MM.1S (cell line): ENCODE measurements at regions not wholly inside any gene's neighbourhood (a gene's known extent, or its start where the extent isn't known, plus 50 kb on each side); places are given as distances from the start of the nearest gene placed in this dataset.

ENCODE experiments used
- DNase-seq: peaks from one replicate; pipeline ENCODE4 v3.0.0-alpha.2; 2015
- H2AFZ ChIP-seq: fragments of 300-600 bp; sonication (generic); 2 replicates; pipeline ENCODE4 v1.6.0; 2016; ENCODE audit warnings: antibody characterized with exemption, low read length
- H3F3A ChIP-seq: fragments of 300-600 bp; sonication (generic); 2 replicates; pipeline ENCODE4 v1.6.1; 2016; ENCODE audit warnings: mild to moderate bottlenecking, antibody characterized with exemption, low read length, moderate library complexity, mixed read lengths; ENCODE audit not compliant: insufficient read depth
- H3K27ac ChIP-seq: fragments of 300-600 bp; sonication (generic); 2 replicates; pipeline ENCODE4 v1.5.1; 2016; ENCODE audit warnings: mild to moderate bottlenecking, low read length
- H3K27me3 ChIP-seq: fragments of 300-600 bp; sonication (generic); replicated peaks from 2 replicates; pipeline ENCODE4 v1.6.0; 2016; ENCODE audit warnings: low read length; ENCODE audit not compliant: insufficient read depth
- H3K36me3 ChIP-seq: fragments of 300-600 bp; sonication (generic); replicated peaks from 2 replicates; pipeline ENCODE4 v1.6.1; 2016; ENCODE audit warnings: mild to moderate bottlenecking, low read length, mixed read lengths; ENCODE audit not compliant: insufficient read depth
- H3K4me1 ChIP-seq: fragments of 300-600 bp; sonication (generic); 2 replicates; pipeline ENCODE4 v1.6.1; 2016; ENCODE audit warnings: low read length, mixed read lengths
- H3K4me2 ChIP-seq: fragments of 300-600 bp; sonication (generic); 2 replicates; pipeline ENCODE4 v1.6.0; 2016; ENCODE audit warnings: low read depth, low read length
- H3K4me3 ChIP-seq: fragments of 300-600 bp; sonication (generic); 2 replicates; pipeline ENCODE4 v1.5.1; 2016; ENCODE audit warnings: low read length, mixed read lengths
- H3K79me2 ChIP-seq: fragments of 300-600 bp; sonication (generic); 2 replicates; pipeline ENCODE4 v1.6.1; 2016; ENCODE audit warnings: mixed run types, low read length, mixed read lengths
- H3K9ac ChIP-seq: fragments of 300-600 bp; sonication (generic); 2 replicates; pipeline ENCODE4 v1.6.1; 2016; ENCODE audit warnings: low read length, mixed read lengths
- H3K9me2 ChIP-seq: fragments of 300-600 bp; sonication (generic); replicated peaks from 2 replicates; pipeline ENCODE4 v1.6.1; 2016; ENCODE audit warnings: mild to moderate bottlenecking, low read length, mixed read lengths; ENCODE audit not compliant: insufficient read depth
- H3K9me3 ChIP-seq: fragments of 300-600 bp; sonication (generic); replicated peaks from 2 replicates; pipeline ENCODE4 v1.6.1; 2016; ENCODE audit warnings: mild to moderate bottlenecking, low read length, mixed read lengths; ENCODE audit not compliant: insufficient read depth
- H4K20me1 ChIP-seq: fragments of 300-600 bp; sonication (generic); 2 replicates; pipeline ENCODE4 v1.6.1; 2016; ENCODE audit warnings: mild to moderate bottlenecking, low read length, moderate library complexity, mixed read lengths; ENCODE audit not compliant: insufficient read depth
- CTCF ChIP-seq: fragments of 300-600 bp; sonication (generic); IDR thresholded peaks from 2 replicates; pipeline ENCODE4 v1.5.1; 2016; ENCODE audit warnings: antibody characterized with exemption, low read length, mixed read lengths
- EZH2 ChIP-seq: fragments of 300-600 bp; sonication (generic); optimal IDR thresholded peaks from 2 replicates; pipeline ENCODE3; 2017; ENCODE audit warnings: low read depth, mild to moderate bottlenecking, antibody characterized with exemption, low read length, mixed read lengths
- EZH2phosphoT487 ChIP-seq: fragments of 300-600 bp; sonication (generic); IDR thresholded peaks from 2 replicates; pipeline ENCODE4 v1.6.1; 2018; ENCODE audit warnings: antibody characterized with exemption, low read length

- Histone ChIP-seq H3F3A (no peaks in the 10 kb centered on the region), H3K9me3 (no peaks in the 10 kb centered on the region), H3K36me3 (no peaks in the 10 kb centered on the region), H4K20me1 (no peaks in the 10 kb centered on the region), H3K79me2 (no peaks in the 10 kb centered on the region), H3K4me3 (no peak overlapping the region), H3K4me2 (no peak overlapping the region), H3K9me2 (no peaks in the 10 kb centered on the region), H2AFZ (no peak overlapping the region), H3K27me3 (no peaks in the 10 kb centered on the region), H3K9ac (no peak overlapping the region), H3K4me1 (no peaks in the 10 kb centered on the region), H3K27ac (no peak overlapping the region)
- no peak for DNase-seq
- TF ChIP-seq EZH2phosphoT487 (no peak), EZH2 (no peak), CTCF (no peak)
Observed at GRCh38 chr1:221317537-221317936, 424.4 kb downstream of the DUSP10 start.

- Histone ChIP-seq H3K4me2 (no peak overlapping the region), H3K4me3 (no peak overlapping the region), H3K9me2 (no peaks in the 10 kb centered on the region), H3F3A (no peaks in the 10 kb centered on the region), H3K9me3 (no peaks in the 10 kb centered on the region), H3K27me3 (no peaks in the 10 kb centered on the region), H3K4me1 (no peaks in the 10 kb centered on the region), H3K9ac (no peak overlapping the region), H3K27ac (no peak overlapping the region), H4K20me1 (no peaks in the 10 kb centered on the region), H3K79me2 (no peaks in the 10 kb centered on the region), H3K36me3 (no peaks in the 10 kb centered on the region), H2AFZ (no peak overlapping the region)
- DNase-seq = no peak
- no peak for TF ChIP-seq EZH2
- TF ChIP-seq CTCF = no peak
- no peak for TF ChIP-seq EZH2phosphoT487
Observed at GRCh38 chr1:221327954-221328353, 413.9 kb downstream of the DUSP10 start.

- Histone ChIP-seq H3K4me2 (no peak overlapping the region), H3K4me1 (no peaks in the 10 kb centered on the region), H3K79me2 (no peaks in the 10 kb centered on the region), H3K36me3 (no peaks in the 10 kb centered on the region), H3K27me3 (no peaks in the 10 kb centered on the region), H3K27ac (no peak overlapping the region), H4K20me1 (no peaks in the 10 kb centered on the region), H3K9ac (no peak overlapping the region), H3K9me3 (no peaks in the 10 kb centered on the region), H3F3A (no peaks in the 10 kb centered on the region), H2AFZ (no peak overlapping the region), H3K9me2 (no peaks in the 10 kb centered on the region), H3K4me3 (no peak overlapping the region)
- no peak for DNase-seq
- TF ChIP-seq EZH2 = no peak
- TF ChIP-seq CTCF = no peak
- no peak for TF ChIP-seq EZH2phosphoT487
Observed at GRCh38 chr1:221328371-221328770, 413.5 kb downstream of the DUSP10 start.
